Neuron (in vitro differentiated cells): ENCODE measurements at regions not wholly inside any gene's neighbourhood (a gene's known extent, or its start where the extent isn't known, plus 50 kb on each side); places are given as distances from the start of the nearest gene placed in this dataset.
A peak's percentile ranks its signal among the peaks of the same experiment; 100 is the strongest.

Experiments used
- H2AFZ ChIP-seq: one replicate; pipeline ENCODE4 v1.6.1; 2013; ENCODE audit warnings: low read depth, mild to moderate bottlenecking, inconsistent platforms, low read length, moderate library complexity
- H3K27me3 ChIP-seq: one replicate; pipeline ENCODE4 v1.6.1; 2013; ENCODE audit warnings: low read length; ENCODE audit not compliant: insufficient read depth
- H3K36me3 ChIP-seq: one replicate; pipeline ENCODE4 v1.6.1; 2013; ENCODE audit warnings: low read length; ENCODE audit not compliant: insufficient read depth
- H3K4me1 ChIP-seq: one replicate; pipeline ENCODE4 v1.6.1; 2013; ENCODE audit warnings: low read length; ENCODE audit not compliant: insufficient read depth
- H3K4me3 ChIP-seq: 2 replicates; pipeline ENCODE4 v1.5.1; 2013; ENCODE audit warnings: mild to moderate bottlenecking, low read length, moderate library complexity
- H3K9me3 ChIP-seq: one replicate; pipeline ENCODE4 v1.6.1; 2013; ENCODE audit warnings: low read length

- peak overlapping the region; percentile 85 for H2AFZ ChIP-seq
- no peaks in the 10 kb centered on the region for H3K36me3 ChIP-seq
- H3K27me3 ChIP-seq, result no peaks in the 10 kb centered on the region
- H3K4me3 ChIP-seq, result peak overlapping the region; percentile 45
- no peaks in the 10 kb centered on the region for H3K9me3 ChIP-seq
- peaks cover 19% of the 10 kb centered on the region for H3K4me1 ChIP-seq
These were observed 68.6 kb upstream of the MRTFB start for GRCh38 chr16:14002416-14002990.

GRCh38 chr16:14003074-14003570, 68.0 kb upstream of the MRTFB start:
- Histone ChIP-seq H2AFZ (peak overlapping the region; percentile 85), H3K27me3 (no peaks in the 10 kb centered on the region), H3K4me1 (peaks cover 19% of the 10 kb centered on the region), H3K36me3 (no peaks in the 10 kb centered on the region), H3K9me3 (no peaks in the 10 kb centered on the region), H3K4me3 (peak overlapping the region; percentile 45)

GRCh38 chr16:14004031-14004728, 66.9 kb upstream of the MRTFB start:
- Histone ChIP-seq H3K27me3 (no peaks in the 10 kb centered on the region), H2AFZ (no peak overlapping the region), H3K4me1 (peaks cover 19% of the 10 kb centered on the region), H3K9me3 (no peaks in the 10 kb centered on the region), H3K4me3 (no peak overlapping the region), H3K36me3 (no peaks in the 10 kb centered on the region)

- H2AFZ ChIP-seq, result no peak overlapping the region
- H3K9me3 ChIP-seq, result no peaks in the 10 kb centered on the region
- peaks cover 22% of the 10 kb centered on the region for H3K4me1 ChIP-seq
- H3K4me3 ChIP-seq, result no peak overlapping the region
- H3K36me3 ChIP-seq, result no peaks in the 10 kb centered on the region
- no peaks in the 10 kb centered on the region for H3K27me3 ChIP-seq
These were observed 66.3 kb upstream of the MRTFB start for GRCh38 chr16:14004729-14005315.

GRCh38 chr16:14005335-14005734, 65.8 kb upstream of the MRTFB start:
- H3K27me3 ChIP-seq, result no peaks in the 10 kb centered on the region
- H3K4me1 ChIP-seq, result peaks cover 25% of the 10 kb centered on the region
- H3K4me3 ChIP-seq, result no peak overlapping the region
- H3K9me3 ChIP-seq, result no peaks in the 10 kb centered on the region
- H3K36me3 ChIP-seq, result no peaks in the 10 kb centered on the region
- H2AFZ ChIP-seq, result no peak overlapping the region

GRCh38 chr16:14007450-14007849, 63.7 kb upstream of the MRTFB start:
- no peak overlapping the region for H3K4me3 ChIP-seq
- H3K9me3 ChIP-seq, result no peaks in the 10 kb centered on the region
- H3K27me3 ChIP-seq, result no peaks in the 10 kb centered on the region
- no peak overlapping the region for H2AFZ ChIP-seq
- H3K4me1 ChIP-seq, result peaks cover 22% of the 10 kb centered on the region
- H3K36me3 ChIP-seq, result no peaks in the 10 kb centered on the region

- H3K36me3 ChIP-seq, result no peaks in the 10 kb centered on the region
- H2AFZ ChIP-seq, result no peak overlapping the region
- no peaks in the 10 kb centered on the region for H3K9me3 ChIP-seq
- H3K4me1 ChIP-seq, result peaks cover 20% of the 10 kb centered on the region
- no peak overlapping the region for H3K4me3 ChIP-seq
- H3K27me3 ChIP-seq, result no peaks in the 10 kb centered on the region
These were observed 60.1 kb upstream of the MRTFB start for GRCh38 chr16:14011001-14011400.

- H2AFZ ChIP-seq, result no peak overlapping the region
- H3K4me1 ChIP-seq, result peaks cover 20% of the 10 kb centered on the region
- H3K9me3 ChIP-seq, result no peaks in the 10 kb centered on the region
- H3K4me3 ChIP-seq, result no peak overlapping the region
- no peaks in the 10 kb centered on the region for H3K36me3 ChIP-seq
- H3K27me3 ChIP-seq, result no peaks in the 10 kb centered on the region
These were observed 59.3 kb upstream of the MRTFB start for GRCh38 chr16:14011846-14012245.

- H3K9me3 ChIP-seq, result no peaks in the 10 kb centered on the region
- H3K4me1 ChIP-seq, result peaks cover 20% of the 10 kb centered on the region
- H2AFZ ChIP-seq, result no peak overlapping the region
- H3K36me3 ChIP-seq, result no peaks in the 10 kb centered on the region
- H3K4me3 ChIP-seq, result no peak overlapping the region
- H3K27me3 ChIP-seq, result no peaks in the 10 kb centered on the region
These were observed 58.0 kb upstream of the MRTFB start for GRCh38 chr16:14013145-14013570.

GRCh38 chr16:14013571-14014283, 57.4 kb upstream of the MRTFB start:
- Histone ChIP-seq H3K4me1 (peaks cover 20% of the 10 kb centered on the region), H2AFZ (no peak overlapping the region), H3K4me3 (no peak overlapping the region), H3K36me3 (no peaks in the 10 kb centered on the region), H3K9me3 (no peaks in the 10 kb centered on the region), H3K27me3 (no peaks in the 10 kb centered on the region)

- H3K4me3 ChIP-seq, result no peak overlapping the region
- no peaks in the 10 kb centered on the region for H3K9me3 ChIP-seq
- no peaks in the 10 kb centered on the region for H3K36me3 ChIP-seq
- no peaks in the 10 kb centered on the region for H3K27me3 ChIP-seq
- H2AFZ ChIP-seq, result no peak overlapping the region
- H3K4me1 ChIP-seq, result peaks cover 20% of the 10 kb centered on the region
These were observed 56.9 kb upstream of the MRTFB start for GRCh38 chr16:14014284-14014625.

- Histone ChIP-seq H3K27me3 (no peaks in the 10 kb centered on the region), H3K4me1 (peaks cover 16% of the 10 kb centered on the region), H2AFZ (no peak overlapping the region), H3K36me3 (no peaks in the 10 kb centered on the region), H3K9me3 (no peaks in the 10 kb centered on the region), H3K4me3 (no peak overlapping the region)
These were observed 56.1 kb upstream of the MRTFB start for GRCh38 chr16:14015033-14015432.

- no peak overlapping the region for H2AFZ ChIP-seq
- peaks cover 14% of the 10 kb centered on the region for H3K4me1 ChIP-seq
- no peaks in the 10 kb centered on the region for H3K27me3 ChIP-seq
- no peaks in the 10 kb centered on the region for H3K9me3 ChIP-seq
- H3K4me3 ChIP-seq, result no peak overlapping the region
- no peaks in the 10 kb centered on the region for H3K36me3 ChIP-seq
These were observed 55.7 kb upstream of the MRTFB start for GRCh38 chr16:14015461-14015860.
